ACC112 (cell line): ENCODE measurements at regions not wholly inside any gene's neighbourhood (a gene's known extent, or its start where the extent isn't known, plus 50 kb on each side); places are given as distances from the start of the nearest gene placed in this dataset.
"Not testable (repeated sequence)": the region's sequence is repeated elsewhere in the genome, so short reads cannot be mapped to it uniquely, and the experiment has no call there.

Experiments
- H2AFZ ChIP-seq: fragments of 200-600 bp; sonication (generic); one replicate; pipeline ENCODE4 v1.6.0; 2017; ENCODE audit warnings: antibody characterized with exemption, low read length; ENCODE audit not compliant: unreplicated experiment
- H3K27ac ChIP-seq: fragments of 200-600 bp; sonication (generic); 2 replicates; pipeline ENCODE4 v1.5.1; 2014; ENCODE audit warnings: low read depth, mild to moderate bottlenecking, antibody characterized with exemption, low read length, moderate library complexity
- H3K27me3 ChIP-seq: fragments of 200-600 bp; sonication (generic); 2 replicates; pipeline ENCODE4 v1.6.1; 2014; ENCODE audit warnings: mild to moderate bottlenecking, antibody characterized with exemption, low read length, moderate library complexity, mixed read lengths; ENCODE audit not compliant: insufficient read depth
- H3K36me3 ChIP-seq: fragments of 200-600 bp; sonication (generic); 2 replicates; pipeline ENCODE4 v1.6.1; 2016; ENCODE audit warnings: mild to moderate bottlenecking, antibody characterized with exemption, low read length, moderate library complexity, mixed read lengths; ENCODE audit not compliant: insufficient read depth
- H3K4me1 ChIP-seq: fragments of 200-600 bp; sonication (generic); one replicate; pipeline ENCODE4 v1.6.1; 2016; ENCODE audit warnings: low read length, mixed read lengths; ENCODE audit not compliant: insufficient read depth, unreplicated experiment, control insufficient read depth
- H3K4me3 ChIP-seq: fragments of 200-600 bp; sonication (generic); 2 replicates; pipeline ENCODE4 v1.5.1; 2014; ENCODE audit warnings: mild to moderate bottlenecking, low read depth, low read length
- H3K79me2 ChIP-seq: fragments of 200-600 bp; sonication (generic); one replicate; pipeline ENCODE4 v1.6.0; 2016; ENCODE audit warnings: low read length; ENCODE audit not compliant: control insufficient read depth, unreplicated experiment, insufficient read depth

- no peak overlapping the region for H2AFZ ChIP-seq
- peak overlapping the region; percentile 46; the same call in 1 of the 2 replicates for H3K4me3 ChIP-seq
- no peaks in the 10 kb centered on the region for H3K36me3 ChIP-seq
- peaks cover 80% of the 10 kb centered on the region for H3K4me1 ChIP-seq
- no peaks in the 10 kb centered on the region for H3K27me3 ChIP-seq
- H3K27ac ChIP-seq, result peak overlapping the region; percentile 96
- H3K79me2 ChIP-seq, result no peaks in the 10 kb centered on the region
These were observed 91.8 kb upstream of the ZNF366 start for GRCh38 chr5:72599065-72599433.

GRCh38 chr5:72598401-72599064 lies 91.3 kb upstream of the ZNF366 start:
- Histone ChIP-seq H3K4me3 (peak overlapping the region; percentile 23; the same call in 1 of the 2 replicates), H3K79me2 (no peaks in the 10 kb centered on the region), H2AFZ (no peak overlapping the region), H3K4me1 (peaks cover 75% of the 10 kb centered on the region), H3K27me3 (no peaks in the 10 kb centered on the region), H3K27ac (peak overlapping the region; percentile 96), H3K36me3 (no peaks in the 10 kb centered on the region)

GRCh38 chr5:72597456-72597948 lies 90.3 kb upstream of the ZNF366 start:
- H3K36me3 ChIP-seq, result no peaks in the 10 kb centered on the region
- H3K27me3 ChIP-seq, result no peaks in the 10 kb centered on the region
- peak overlapping the region; percentile 63 for H3K4me3 ChIP-seq
- H2AFZ ChIP-seq, result peak overlapping the region; percentile 4
- H3K79me2 ChIP-seq, result no peaks in the 10 kb centered on the region
- H3K27ac ChIP-seq, result peak overlapping the region; percentile 96
- H3K4me1 ChIP-seq, result peaks cover 65% of the 10 kb centered on the region

GRCh38 chr5:72596956-72597355 lies 89.7 kb upstream of the ZNF366 start:
- H3K4me1 ChIP-seq, result peaks cover 59% of the 10 kb centered on the region
- H3K79me2 ChIP-seq, result no peaks in the 10 kb centered on the region
- H3K4me3 ChIP-seq, result peak overlapping the region; percentile 63
- peak overlapping the region; percentile 36 for H2AFZ ChIP-seq
- peak overlapping the region; percentile 96 for H3K27ac ChIP-seq
- H3K36me3 ChIP-seq, result no peaks in the 10 kb centered on the region
- H3K27me3 ChIP-seq, result no peaks in the 10 kb centered on the region

GRCh38 chr5:72588640-72589039 lies 81.4 kb upstream of the ZNF366 start:
- Histone ChIP-seq H2AFZ (no peak overlapping the region), H3K36me3 (0 out of 2 replicates have a peak, but pooled peaks cover 3% of the 10 kb centered on the region), H3K27me3 (no peaks in the 10 kb centered on the region), H3K27ac (no peak overlapping the region), H3K4me3 (no peak overlapping the region), H3K4me1 (peaks cover 47% of the 10 kb centered on the region), H3K79me2 (no peaks in the 10 kb centered on the region)

GRCh38 chr5:72587661-72588308 lies 80.6 kb upstream of the ZNF366 start:
- Histone ChIP-seq H3K79me2 (no peaks in the 10 kb centered on the region), H2AFZ (peak overlapping the region; percentile 81), H3K4me3 (no peak overlapping the region; the same call in 1 of the 2 replicates), H3K27me3 (no peaks in the 10 kb centered on the region), H3K27ac (peak overlapping the region; percentile 76), H3K36me3 (0 out of 2 replicates have a peak, but pooled peaks cover 3% of the 10 kb centered on the region), H3K4me1 (peaks cover 49% of the 10 kb centered on the region)

- no peaks in the 10 kb centered on the region for H3K27me3 ChIP-seq
- H3K27ac ChIP-seq, result peak overlapping the region; percentile 76
- no peaks in the 10 kb centered on the region for H3K79me2 ChIP-seq
- H3K4me1 ChIP-seq, result peaks cover 49% of the 10 kb centered on the region
- H3K36me3 ChIP-seq, result 0 out of 2 replicates have a peak, but pooled peaks cover 3% of the 10 kb centered on the region
- peak overlapping the region; percentile 81 for H2AFZ ChIP-seq
- H3K4me3 ChIP-seq, result no peak overlapping the region; the same call in 1 of the 2 replicates
These were observed 79.7 kb upstream of the ZNF366 start for GRCh38 chr5:72586788-72587530.

GRCh38 chr5:72584466-72584865 lies 77.3 kb upstream of the ZNF366 start:
- H3K27ac ChIP-seq, result peak overlapping the region; percentile 31; the same call in 1 of the 2 replicates
- no peak overlapping the region; the same call in 1 of the 2 replicates for H3K4me3 ChIP-seq
- 0 out of 2 replicates have a peak, but pooled peaks cover 3% of the 10 kb centered on the region for H3K36me3 ChIP-seq
- H3K4me1 ChIP-seq, result peaks cover 49% of the 10 kb centered on the region
- no peaks in the 10 kb centered on the region for H3K27me3 ChIP-seq
- no peaks in the 10 kb centered on the region for H3K79me2 ChIP-seq
- H2AFZ ChIP-seq, result peak overlapping the region; percentile 11

- not testable (repeated sequence) for H3K79me2 ChIP-seq, H3K4me1 ChIP-seq, H3K27ac ChIP-seq, H3K36me3 ChIP-seq, H3K27me3 ChIP-seq, H3K4me3 ChIP-seq, H2AFZ ChIP-seq
These were observed 72.1 kb upstream of the ZNF366 start for GRCh38 chr5:72579290-72579689.

- no peaks in the 10 kb centered on the region for H3K27me3 ChIP-seq
- no peaks in the 10 kb centered on the region for H3K36me3 ChIP-seq
- no peaks in the 10 kb centered on the region for H3K4me1 ChIP-seq
- no peaks in the 10 kb centered on the region for H3K79me2 ChIP-seq
- no peak overlapping the region for H3K4me3 ChIP-seq
- H3K27ac ChIP-seq, result no peak overlapping the region
- no peak overlapping the region for H2AFZ ChIP-seq
These were observed 65.1 kb upstream of the ZNF366 start for GRCh38 chr5:72572236-72572765.
